IMR-90 (cell line): ENCODE measurements at regions not wholly inside any gene's neighbourhood (a gene's known extent, or its start where the extent isn't known, plus 50 kb on each side); places are given as distances from the start of the nearest gene placed in this dataset.

ENCODE experiments used
- ATAC-seq: fragments of 200-7000 bp; cut with Tn5 transposase; 2 replicates; pipeline ENCODE4 v1.9.1; 2020; ENCODE audit warnings: low read depth, mild to moderate bottlenecking, moderate library complexity
- BruUV-seq: library from RNA; stranded (reverse); fragments of 400-500 nt; replicated peaks from 2 replicates; lab custom pipeline; 2021; lab: Mats Ljungman, UMichigan
- CTCF ChIA-PET: fragments of 300-600 bp; formaldehyde crosslinking; extraction: SDS; loops from one replicate; lab custom pipeline; 2021; ENCODE audit warnings: antibody characterized with exemption; lab: Yijun Ruan, JAX
- POLR2A ChIA-PET: fragments of 300-600 bp; sonication (Branson Sonifier 250); formaldehyde crosslinking; loops from one replicate; lab custom pipeline; 2022; ENCODE audit warnings: antibody characterized with exemption; ENCODE audit not compliant: unreplicated experiment; lab: Charles Lee
- DNase-seq: peaks from one replicate; pipeline ENCODE4 v3.0.0; 2013
- H2AFZ ChIP-seq: replicated peaks from 2 replicates; pipeline ENCODE3; 2013; ENCODE audit warnings: low read length, mild to moderate bottlenecking; ENCODE audit not compliant: poor library complexity
- H2AK5ac ChIP-seq: 2 replicates; pipeline ENCODE4 v1.6.1; 2013; ENCODE audit warnings: low read depth, low read length, inconsistent platforms
- H2AK9ac ChIP-seq: replicated peaks from 2 replicates; pipeline ENCODE3; 2013; ENCODE audit warnings: mild to moderate bottlenecking, low read depth, low read length, moderate library complexity; ENCODE audit not compliant: poor library complexity
- H2BK120ac ChIP-seq: 2 replicates; pipeline ENCODE4 v1.6.1; 2013; ENCODE audit warnings: low read depth, low read length, inconsistent platforms
- H2BK15ac ChIP-seq: 3 replicates; pipeline ENCODE4 v1.6.1; 2013; ENCODE audit warnings: low read depth, low read length, inconsistent platforms
- H2BK20ac ChIP-seq: 2 replicates; pipeline ENCODE4 v1.6.1; 2013; ENCODE audit warnings: low read depth, mild to moderate bottlenecking, inconsistent platforms, low read length, moderate library complexity
- H2BK5ac ChIP-seq: 2 replicates; pipeline ENCODE4 v1.6.1; 2013; ENCODE audit warnings: mild to moderate bottlenecking, low read depth, low read length, inconsistent platforms; ENCODE audit not compliant: poor library complexity, severe bottlenecking
- H3K14ac ChIP-seq: replicated peaks from 2 replicates; pipeline ENCODE4 v1.6.1; 2013; ENCODE audit warnings: low read depth, low read length, inconsistent platforms
- H3K18ac ChIP-seq: 2 replicates; pipeline ENCODE4 v1.6.1; 2013; ENCODE audit warnings: low read depth, low read length, control low read depth
- H3K23ac ChIP-seq: 2 replicates; pipeline ENCODE4 v1.6.1; 2013; ENCODE audit warnings: low read depth, low read length, inconsistent platforms
- H3K27ac ChIP-seq: 2 replicates; pipeline ENCODE4 v1.5.1; 2013; ENCODE audit warnings: mild to moderate bottlenecking, control low read depth, low read length; ENCODE audit not compliant: insufficient read depth
- H3K27me3 ChIP-seq: 2 replicates; pipeline ENCODE4 v1.6.1; 2013; ENCODE audit warnings: low read length; ENCODE audit not compliant: control insufficient read depth, insufficient read depth
- H3K36me3 ChIP-seq: 2 replicates; pipeline ENCODE4 v1.6.1; 2013; ENCODE audit warnings: low read length, mixed read lengths; ENCODE audit not compliant: control insufficient read depth, insufficient read depth
- H3K4ac ChIP-seq: 2 replicates; pipeline ENCODE4 v1.6.1; 2013; ENCODE audit warnings: low read depth, low read length, inconsistent platforms
- H3K4me1 ChIP-seq: 2 replicates; pipeline ENCODE4 v1.6.1; 2013; ENCODE audit warnings: low read length, mixed read lengths; ENCODE audit not compliant: control insufficient read depth, insufficient read depth
- H3K4me2 ChIP-seq: 2 replicates; pipeline ENCODE4 v1.6.1; 2013; ENCODE audit warnings: low read depth, mild to moderate bottlenecking, control low read depth, low read length, moderate library complexity
- H3K4me3 ChIP-seq: 2 replicates; pipeline ENCODE4 v1.5.1; 2013; ENCODE audit warnings: low read depth, mild to moderate bottlenecking, control low read depth, low read length, moderate library complexity; ENCODE audit not compliant: insufficient read depth
- H3K56ac ChIP-seq: 2 replicates; pipeline ENCODE4 v1.6.1; 2013; ENCODE audit warnings: low read length, inconsistent platforms; ENCODE audit not compliant: insufficient read depth; ENCODE audit errors: extremely low read depth
- H3K79me1 ChIP-seq, 2 experiments: 2 replicates each; pipeline ENCODE4 v1.6.1; 2013; ENCODE audit warnings: low read length in 2 of 2, inconsistent platforms in 1 of 2, low read depth in 1 of 2
- H3K9ac ChIP-seq: 2 replicates; pipeline ENCODE4 v1.6.1; 2013; ENCODE audit warnings: low read depth, low read length, control low read depth
- H3K9me1 ChIP-seq: 2 replicates; pipeline ENCODE4 v1.6.1; 2013; ENCODE audit warnings: low read length, inconsistent platforms; ENCODE audit not compliant: insufficient read depth
- H3K9me3 ChIP-seq: 2 replicates; pipeline ENCODE4 v1.6.1; 2013; ENCODE audit warnings: low read length; ENCODE audit not compliant: control insufficient read depth, insufficient read depth
- H4K20me1 ChIP-seq: 2 replicates; pipeline ENCODE4 v1.6.1; 2013; ENCODE audit warnings: low read length, inconsistent platforms; ENCODE audit not compliant: insufficient read depth
- H4K5ac ChIP-seq: 2 replicates; pipeline ENCODE4 v1.6.1; 2013; ENCODE audit warnings: mild to moderate bottlenecking, low read depth, low read length, control low read depth
- H4K8ac ChIP-seq, 2 experiments: 2 replicates each; pipeline ENCODE4 v1.6.1; 2013; ENCODE audit warnings: low read depth in 2 of 2, low read length in 2 of 2, control low read depth in 1 of 2, inconsistent platforms in 1 of 2
- H4K91ac ChIP-seq: 2 replicates; pipeline ENCODE4 v1.6.1; 2013; ENCODE audit warnings: low read depth, low read length, inconsistent platforms; ENCODE audit not compliant: insufficient read depth
- BHLHE40 ChIP-seq: fragments of 150-350 bp; IDR thresholded peaks from 2 replicates; pipeline ENCODE4 v1.6.1; 2016; ENCODE audit warnings: mild to moderate bottlenecking, low read depth, low read length
- CEBPB ChIP-seq: IDR thresholded peaks from 2 replicates; pipeline ENCODE4 v1.6.1; 2012; ENCODE audit warnings: low read depth, low read length, improper control_type of control experiment
- CHD1 ChIP-seq: IDR thresholded peaks from 2 replicates; pipeline ENCODE4 v1.6.1; 2012; ENCODE audit warnings: low read depth, low read length, improper control_type of control experiment
- CTCF ChIP-seq: conservative IDR thresholded peaks from 2 replicates; pipeline ENCODE4 v1.5.1; 2012; ENCODE audit warnings: mild to moderate bottlenecking, low read depth, low read length, improper control_type of control experiment
- ELK1 ChIP-seq: fragments of 150-350 bp; IDR thresholded peaks from 2 replicates; pipeline ENCODE4 v1.6.1; 2016; ENCODE audit warnings: low read depth, mild to moderate bottlenecking, low read length, moderate library complexity, borderline replicate concordance
- FOS ChIP-seq: fragments of 150-350 bp; IDR thresholded peaks from 2 replicates; pipeline ENCODE4 v1.6.1; 2016; ENCODE audit warnings: low read depth, low read length
- MAFK ChIP-seq: IDR thresholded peaks from 2 replicates; pipeline ENCODE4 v1.6.1; 2012; ENCODE audit warnings: low read depth, low read length, improper control_type of control experiment
- MAZ ChIP-seq: IDR thresholded peaks from 2 replicates; pipeline ENCODE4 v1.6.1; 2012; ENCODE audit warnings: low read depth, mild to moderate bottlenecking, low read length, improper control_type of control experiment, moderate library complexity, borderline replicate concordance
- MXI1 ChIP-seq: IDR thresholded peaks from 2 replicates; pipeline ENCODE4 v1.6.1; 2012; ENCODE audit warnings: low read depth, mild to moderate bottlenecking, low read length, moderate library complexity, borderline replicate concordance
- NFE2L2 ChIP-seq: fragments of 150-350 bp; IDR thresholded peaks from 2 replicates; pipeline ENCODE4 v1.6.1; 2016; ENCODE audit warnings: low read depth, mild to moderate bottlenecking, low read length
- POLR2A ChIP-seq: IDR thresholded peaks from 2 replicates; pipeline ENCODE4 v1.6.1; 2012; ENCODE audit warnings: mild to moderate bottlenecking, low read depth, low read length
- RAD21 ChIP-seq: IDR thresholded peaks from 2 replicates; pipeline ENCODE4 v1.6.1; 2012; ENCODE audit warnings: low read length, improper control_type of control experiment
- RCOR1 ChIP-seq: IDR thresholded peaks from 2 replicates; pipeline ENCODE4 v1.6.1; 2012; ENCODE audit warnings: mild to moderate bottlenecking, low read length, improper control_type of control experiment; ENCODE audit not compliant: insufficient replicate concordance
- RFX5 ChIP-seq: IDR thresholded peaks from 2 replicates; pipeline ENCODE4 v1.8.0; 2012; ENCODE audit warnings: low read depth, mild to moderate bottlenecking, low read length, moderate library complexity
- SMC3 ChIP-seq: fragments of 150-350 bp; IDR thresholded peaks from 2 replicates; pipeline ENCODE4 v1.6.1; 2016; ENCODE audit warnings: low read depth, mild to moderate bottlenecking, antibody characterized with exemption, low read length, moderate library complexity
- USF2 ChIP-seq: fragments of 150-350 bp; IDR thresholded peaks from 2 replicates; pipeline ENCODE4 v1.6.1; 2017; ENCODE audit warnings: mild to moderate bottlenecking, antibody characterized with exemption, low read length, low read depth
- WGBS, 2 experiments: methylation state at CpG; one replicate each; pipeline versions ENCODE4 v1.1.5 to v1.1.7; 2013; ENCODE audit warnings: missing lambda C conversion rate in 2 of 2; ENCODE audit not compliant: insufficient read length in 1 of 2; ENCODE audit errors: extremely low coverage in 2 of 2; 5-methylcytosine and 5-hydroxymethylcytosine counted together
- dilution Hi-C: fragments of 300-500 bp; cut with HindIII; formaldehyde crosslinking; loops from one replicate; pipeline ENCODE4 v1.14.3; 2018; ENCODE audit warnings: low sequenced_read_pairs; ENCODE audit not compliant: unreplicated experiment
- in situ Hi-C: fragments of 300-500 bp; cut with MboI; formaldehyde crosslinking; loops from 3 replicates; pipeline ENCODE4 v1.14.3; 2019; ENCODE audit warnings: low sequenced_read_pairs, inconsistent platforms, mixed read lengths
- intact Hi-C: fragments of 100-400 bp; cut with micrococcal nuclease; formaldehyde crosslinking; loops from 2 replicates; pipeline ENCODE4 v1.10.0; 2022

- ChIA-PET POLR2A (no interaction called here), CTCF (no interaction called here)
- no peak overlapping the region for H3K9ac ChIP-seq
- no peak overlapping the region for H3K4me2 ChIP-seq
- H3K79me1 ChIP-seq, result no peaks in the 10 kb centered on the region
- H3K56ac ChIP-seq, result no peak overlapping the region
- TF ChIP-seq POLR2A (no peak), SMC3 (no peak), RCOR1 (no peak), CHD1 (no peak), ELK1 (no peak), CTCF (no peak), NFE2L2 (no peak), USF2 (no peak), MXI1 (no peak), RAD21 (no peak), RFX5 (no peak), BHLHE40 (no peak), CEBPB (no peak), MAZ (no peak), MAFK (no peak), FOS (no peak)
- no peaks in the 10 kb centered on the region for H3K27me3 ChIP-seq
- H3K18ac ChIP-seq, result no peak overlapping the region
- H2BK120ac ChIP-seq, result no peak overlapping the region
- no peak overlapping the region for H4K5ac ChIP-seq
- H2AK5ac ChIP-seq, result no peak overlapping the region
- no peak overlapping the region for H3K14ac ChIP-seq
- in situ Hi-C loops (no loop called here), intact Hi-C loops (no loop called here), dilution Hi-C loops (no loop called here)
- no peak overlapping the region for H3K27ac ChIP-seq
- H4K8ac ChIP-seq, result no peak overlapping the region
- no peak overlapping the region for H2AFZ ChIP-seq
- no peaks in the 10 kb centered on the region for H3K9me1 ChIP-seq
- no peak overlapping the region for H3K4ac ChIP-seq
- no peak overlapping the region for H3K4me3 ChIP-seq
- H3K36me3 ChIP-seq, result no peaks in the 10 kb centered on the region
- no peak overlapping the region for H4K91ac ChIP-seq
- DNase-seq (no peak), ATAC-seq (no peak)
- H2BK20ac ChIP-seq, result no peak overlapping the region
- 100% methylated on average over 2 of the region's 2 CpGs; no CpG with 5 or more reads in 1 of the 2 experiments for WGBS, 2 experiments
- H3K9me3 ChIP-seq, result peaks cover 4% of the 10 kb centered on the region; the same call in 1 of the 2 replicates
- no peaks in the 10 kb centered on the region for H3K4me1 ChIP-seq
- H2AK9ac ChIP-seq, result no peak overlapping the region
- no peak overlapping the region for H3K23ac ChIP-seq
- no peaks in the 10 kb centered on the region for H4K20me1 ChIP-seq
- BruUV-seq, result no TSS peak
- no peak overlapping the region for H2BK5ac ChIP-seq
- H2BK15ac ChIP-seq, result no peak overlapping the region
Measured at GRCh38 chr6:103344554-103345163, 1515.1 kb downstream of the HACE1 start.
